IMR-90 (cell line): ENCODE measurements at regions not wholly inside any gene's neighbourhood (a gene's known extent, or its start where the extent isn't known, plus 50 kb on each side); places are given as distances from the start of the nearest gene placed in this dataset.

Experiments used
- ATAC-seq: fragments of 200-7000 bp; cut with Tn5 transposase; 2 replicates; pipeline ENCODE4 v1.9.1; 2020; ENCODE audit warnings: low read depth, mild to moderate bottlenecking, moderate library complexity
- BruUV-seq: library from RNA; stranded (reverse); fragments of 400-500 nt; replicated peaks from 2 replicates; lab custom pipeline; 2021; lab: Mats Ljungman, UMichigan
- CTCF ChIA-PET: fragments of 300-600 bp; formaldehyde crosslinking; extraction: SDS; loops from one replicate; lab custom pipeline; 2021; ENCODE audit warnings: antibody characterized with exemption; lab: Yijun Ruan, JAX
- POLR2A ChIA-PET: fragments of 300-600 bp; sonication (Branson Sonifier 250); formaldehyde crosslinking; loops from one replicate; lab custom pipeline; 2022; ENCODE audit warnings: antibody characterized with exemption; ENCODE audit not compliant: unreplicated experiment; lab: Charles Lee
- DNase-seq: peaks from one replicate; pipeline ENCODE4 v3.0.0; 2013
- H2AFZ ChIP-seq: replicated peaks from 2 replicates; pipeline ENCODE3; 2013; ENCODE audit warnings: low read length, mild to moderate bottlenecking; ENCODE audit not compliant: poor library complexity
- H2AK5ac ChIP-seq: 2 replicates; pipeline ENCODE4 v1.6.1; 2013; ENCODE audit warnings: low read depth, low read length, inconsistent platforms
- H2AK9ac ChIP-seq: replicated peaks from 2 replicates; pipeline ENCODE3; 2013; ENCODE audit warnings: mild to moderate bottlenecking, low read depth, low read length, moderate library complexity; ENCODE audit not compliant: poor library complexity
- H2BK120ac ChIP-seq: 2 replicates; pipeline ENCODE4 v1.6.1; 2013; ENCODE audit warnings: low read depth, low read length, inconsistent platforms
- H2BK15ac ChIP-seq: 3 replicates; pipeline ENCODE4 v1.6.1; 2013; ENCODE audit warnings: low read depth, low read length, inconsistent platforms
- H2BK20ac ChIP-seq: 2 replicates; pipeline ENCODE4 v1.6.1; 2013; ENCODE audit warnings: low read depth, mild to moderate bottlenecking, inconsistent platforms, low read length, moderate library complexity
- H2BK5ac ChIP-seq: 2 replicates; pipeline ENCODE4 v1.6.1; 2013; ENCODE audit warnings: mild to moderate bottlenecking, low read depth, low read length, inconsistent platforms; ENCODE audit not compliant: poor library complexity, severe bottlenecking
- H3K14ac ChIP-seq: replicated peaks from 2 replicates; pipeline ENCODE4 v1.6.1; 2013; ENCODE audit warnings: low read depth, low read length, inconsistent platforms
- H3K18ac ChIP-seq: 2 replicates; pipeline ENCODE4 v1.6.1; 2013; ENCODE audit warnings: low read depth, low read length, control low read depth
- H3K23ac ChIP-seq: 2 replicates; pipeline ENCODE4 v1.6.1; 2013; ENCODE audit warnings: low read depth, low read length, inconsistent platforms
- H3K27ac ChIP-seq: 2 replicates; pipeline ENCODE4 v1.5.1; 2013; ENCODE audit warnings: mild to moderate bottlenecking, control low read depth, low read length; ENCODE audit not compliant: insufficient read depth
- H3K27me3 ChIP-seq: 2 replicates; pipeline ENCODE4 v1.6.1; 2013; ENCODE audit warnings: low read length; ENCODE audit not compliant: control insufficient read depth, insufficient read depth
- H3K36me3 ChIP-seq: 2 replicates; pipeline ENCODE4 v1.6.1; 2013; ENCODE audit warnings: low read length, mixed read lengths; ENCODE audit not compliant: control insufficient read depth, insufficient read depth
- H3K4ac ChIP-seq: 2 replicates; pipeline ENCODE4 v1.6.1; 2013; ENCODE audit warnings: low read depth, low read length, inconsistent platforms
- H3K4me1 ChIP-seq: 2 replicates; pipeline ENCODE4 v1.6.1; 2013; ENCODE audit warnings: low read length, mixed read lengths; ENCODE audit not compliant: control insufficient read depth, insufficient read depth
- H3K4me2 ChIP-seq: 2 replicates; pipeline ENCODE4 v1.6.1; 2013; ENCODE audit warnings: low read depth, mild to moderate bottlenecking, control low read depth, low read length, moderate library complexity
- H3K4me3 ChIP-seq: 2 replicates; pipeline ENCODE4 v1.5.1; 2013; ENCODE audit warnings: low read depth, mild to moderate bottlenecking, control low read depth, low read length, moderate library complexity; ENCODE audit not compliant: insufficient read depth
- H3K56ac ChIP-seq: 2 replicates; pipeline ENCODE4 v1.6.1; 2013; ENCODE audit warnings: low read length, inconsistent platforms; ENCODE audit not compliant: insufficient read depth; ENCODE audit errors: extremely low read depth
- H3K79me1 ChIP-seq, 2 experiments: 2 replicates each; pipeline ENCODE4 v1.6.1; 2013; ENCODE audit warnings: low read length in 2 of 2, inconsistent platforms in 1 of 2, low read depth in 1 of 2
- H3K9ac ChIP-seq: 2 replicates; pipeline ENCODE4 v1.6.1; 2013; ENCODE audit warnings: low read depth, low read length, control low read depth
- H3K9me1 ChIP-seq: 2 replicates; pipeline ENCODE4 v1.6.1; 2013; ENCODE audit warnings: low read length, inconsistent platforms; ENCODE audit not compliant: insufficient read depth
- H3K9me3 ChIP-seq: 2 replicates; pipeline ENCODE4 v1.6.1; 2013; ENCODE audit warnings: low read length; ENCODE audit not compliant: control insufficient read depth, insufficient read depth
- H4K20me1 ChIP-seq: 2 replicates; pipeline ENCODE4 v1.6.1; 2013; ENCODE audit warnings: low read length, inconsistent platforms; ENCODE audit not compliant: insufficient read depth
- H4K5ac ChIP-seq: 2 replicates; pipeline ENCODE4 v1.6.1; 2013; ENCODE audit warnings: mild to moderate bottlenecking, low read depth, low read length, control low read depth
- H4K8ac ChIP-seq, 2 experiments: 2 replicates each; pipeline ENCODE4 v1.6.1; 2013; ENCODE audit warnings: low read depth in 2 of 2, low read length in 2 of 2, control low read depth in 1 of 2, inconsistent platforms in 1 of 2
- H4K91ac ChIP-seq: 2 replicates; pipeline ENCODE4 v1.6.1; 2013; ENCODE audit warnings: low read depth, low read length, inconsistent platforms; ENCODE audit not compliant: insufficient read depth
- CHD1 ChIP-seq: IDR thresholded peaks from 2 replicates; pipeline ENCODE4 v1.6.1; 2012; ENCODE audit warnings: low read depth, low read length, improper control_type of control experiment
- ELK1 ChIP-seq: fragments of 150-350 bp; IDR thresholded peaks from 2 replicates; pipeline ENCODE4 v1.6.1; 2016; ENCODE audit warnings: low read depth, mild to moderate bottlenecking, low read length, moderate library complexity, borderline replicate concordance
- MAZ ChIP-seq: IDR thresholded peaks from 2 replicates; pipeline ENCODE4 v1.6.1; 2012; ENCODE audit warnings: low read depth, mild to moderate bottlenecking, low read length, improper control_type of control experiment, moderate library complexity, borderline replicate concordance
- MXI1 ChIP-seq: IDR thresholded peaks from 2 replicates; pipeline ENCODE4 v1.6.1; 2012; ENCODE audit warnings: low read depth, mild to moderate bottlenecking, low read length, moderate library complexity, borderline replicate concordance
- RFX5 ChIP-seq: IDR thresholded peaks from 2 replicates; pipeline ENCODE4 v1.8.0; 2012; ENCODE audit warnings: low read depth, mild to moderate bottlenecking, low read length, moderate library complexity
- SMC3 ChIP-seq: fragments of 150-350 bp; IDR thresholded peaks from 2 replicates; pipeline ENCODE4 v1.6.1; 2016; ENCODE audit warnings: low read depth, mild to moderate bottlenecking, antibody characterized with exemption, low read length, moderate library complexity
- WGBS, 2 experiments: methylation state at CpG; one replicate each; pipeline versions ENCODE4 v1.1.5 to v1.1.7; 2013; ENCODE audit warnings: missing lambda C conversion rate in 2 of 2; ENCODE audit not compliant: insufficient read length in 1 of 2; ENCODE audit errors: extremely low coverage in 2 of 2; 5-methylcytosine and 5-hydroxymethylcytosine counted together
- dilution Hi-C: fragments of 300-500 bp; cut with HindIII; formaldehyde crosslinking; loops from one replicate; pipeline ENCODE4 v1.14.3; 2018; ENCODE audit warnings: low sequenced_read_pairs; ENCODE audit not compliant: unreplicated experiment
- in situ Hi-C: fragments of 300-500 bp; cut with MboI; formaldehyde crosslinking; loops from 3 replicates; pipeline ENCODE4 v1.14.3; 2019; ENCODE audit warnings: low sequenced_read_pairs, inconsistent platforms, mixed read lengths
- intact Hi-C: fragments of 100-400 bp; cut with micrococcal nuclease; formaldehyde crosslinking; loops from 2 replicates; pipeline ENCODE4 v1.10.0; 2022

GRCh38 chr1:209431402-209431801 is 152.1 kb upstream of the CAMK1G start:
- Histone ChIP-seq H3K14ac (no peak overlapping the region), H4K20me1 (no peaks in the 10 kb centered on the region), H2BK120ac (no peak overlapping the region), H2AK5ac (no peak overlapping the region), H2AK9ac (no peak overlapping the region), H3K23ac (no peak overlapping the region), H2AFZ (no peak overlapping the region), H3K9ac (no peak overlapping the region), H3K27ac (no peak overlapping the region), H3K4me1 (0 out of 2 replicates have a peak, but pooled peaks cover 1% of the 10 kb centered on the region), H2BK5ac (no peak overlapping the region), H3K4me2 (no peak overlapping the region), H2BK15ac (no peak overlapping the region), H3K4me3 (no peak overlapping the region), H4K8ac (no peak overlapping the region), H2BK20ac (no peak overlapping the region), H3K4ac (no peak overlapping the region), H3K79me1 (no peaks in the 10 kb centered on the region), H4K5ac (no peak overlapping the region), H3K9me3 (no peaks in the 10 kb centered on the region), H3K9me1 (no peaks in the 10 kb centered on the region), H3K27me3 (peaks cover 5% of the 10 kb centered on the region), H4K91ac (no peak overlapping the region), H3K56ac (no peak overlapping the region), H3K36me3 (no peaks in the 10 kb centered on the region), H3K18ac (no peak overlapping the region)
- no TSS peak for BruUV-seq
- ATAC-seq (no peak), DNase-seq (no peak)
- dilution Hi-C loops (no loop called here), intact Hi-C loops (no loop called here), in situ Hi-C loops (loop anchor here (10.0 kb wide), 2 partner anchors 77 to 227 kb away; no protein-coding TSS in a partner anchor)
- POLR2A ChIA-PET: no interaction called here
- TF ChIP-seq RFX5 (no peak), MAZ (no peak), MXI1 (no peak), SMC3 (no peak), ELK1 (no peak), CHD1 (no peak)
- WGBS, 2 experiments: 86% methylated on average over 1 of the region's 3 CpGs; no CpG with 5 or more reads in 1 of the 2 experiments
- CTCF ChIA-PET: interaction anchor here (0.6 kb wide), 1 partner anchor 138 kb away, joined by 3 read pairs; no protein-coding TSS in a partner anchor
